HUDEP-2 (cell line): ENCODE measurements at regions not wholly inside any gene's neighbourhood (a gene's known extent, or its start where the extent isn't known, plus 50 kb on each side); places are given as distances from the start of the nearest gene placed in this dataset.
A peak's percentile ranks its signal among the peaks of the same experiment; 100 is the strongest.
"Not testable (repeated sequence)": the region's sequence is repeated elsewhere in the genome, so short reads cannot be mapped to it uniquely, and the experiment has no call there.

ENCODE experiments used
- DNase-seq, 76 experiments: peaks; one replicate each; lab custom pipeline; 2025; ENCODE audit not compliant: unreplicated experiment in 76 of 76; lab: John Stamatoyannopoulos, UW

- DNase-seq: no peak
Measured at GRCh38 chr7:67604461-67605386, 608.1 kb downstream of the TYW1 start.

- DNase-seq: no peak
Measured at GRCh38 chr7:67608806-67609205, 612.2 kb downstream of the TYW1 start.

DNA sequence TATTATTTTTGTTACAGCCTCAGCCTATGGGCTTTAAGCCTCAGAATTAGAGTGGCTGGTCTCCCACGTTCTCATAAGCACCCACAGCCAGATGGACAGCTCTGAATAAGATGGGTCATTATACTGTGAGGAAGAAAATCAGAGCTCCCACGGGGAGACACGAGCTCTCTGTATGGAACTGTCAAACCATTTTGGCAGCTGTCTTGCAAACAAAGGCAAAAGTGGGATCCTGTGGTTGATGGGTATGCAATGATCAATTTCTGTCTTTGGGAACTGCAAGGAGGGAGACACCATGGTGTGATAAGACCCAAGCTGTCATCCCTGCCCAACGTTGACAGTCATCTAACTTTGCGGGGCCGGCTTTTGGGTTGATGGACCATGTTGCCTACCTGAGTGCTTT lies 614.3 kb downstream of the TYW1 start:
- DNase-seq: no peak

- DNase-seq: no peak
Measured at GRCh38 chr7:67614843-67615242, 618.2 kb downstream of the TYW1 start.

GRCh38 chr7:67616517-67616916 lies 619.9 kb downstream of the TYW1 start:
- DNase-seq: no peak

DNA sequence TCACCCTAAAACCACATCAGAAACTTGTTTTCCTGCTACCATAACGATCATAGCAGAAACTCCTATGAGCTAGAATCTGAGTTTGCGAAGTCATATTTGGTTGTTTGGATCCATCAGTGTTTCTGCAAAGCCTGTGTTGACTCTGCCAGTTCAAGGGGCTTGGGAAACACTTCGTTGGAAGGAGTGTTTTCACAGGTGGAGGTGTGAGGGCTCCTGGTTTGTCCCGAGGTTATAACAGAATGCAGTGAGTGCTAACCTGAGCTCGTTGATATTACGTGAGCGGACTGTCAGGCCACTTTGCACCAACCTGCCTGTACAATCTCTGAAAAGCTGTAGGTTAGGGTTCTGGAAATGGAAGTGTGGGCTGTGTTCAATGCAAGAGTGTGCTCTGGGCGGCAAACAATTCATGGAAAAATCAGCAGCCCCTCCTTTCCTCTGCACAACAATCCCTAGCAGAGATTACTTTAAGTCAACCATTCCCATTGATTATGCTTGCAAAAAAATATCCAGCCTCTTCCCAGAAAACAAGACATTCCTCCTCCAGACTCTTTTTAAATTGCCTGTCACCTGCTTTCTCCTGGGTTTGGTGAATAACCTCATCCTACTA lies 622.0 kb downstream of the TYW1 start:
- no peak for DNase-seq

DNA sequence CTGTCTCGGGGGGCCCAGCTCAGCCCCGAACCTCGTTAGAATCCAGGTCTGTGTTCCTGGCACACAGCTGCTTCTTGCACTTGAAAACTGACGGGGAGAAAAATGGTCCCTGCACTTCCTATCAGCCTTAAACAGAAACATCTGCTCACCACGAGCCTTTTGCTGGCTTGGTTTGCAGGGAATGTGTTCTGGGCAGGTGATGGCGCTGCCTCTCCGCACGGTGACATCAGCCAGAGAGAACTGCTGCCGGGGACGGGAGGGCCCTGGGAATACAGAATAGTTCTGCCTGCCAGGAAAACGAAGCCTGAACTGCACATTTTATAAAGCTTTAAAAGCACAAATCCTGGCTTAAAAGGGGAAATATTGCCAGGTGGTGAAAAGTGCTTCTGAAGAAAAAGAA lies 622.5 kb downstream of the TYW1 start:
- no peak for DNase-seq

DNA sequence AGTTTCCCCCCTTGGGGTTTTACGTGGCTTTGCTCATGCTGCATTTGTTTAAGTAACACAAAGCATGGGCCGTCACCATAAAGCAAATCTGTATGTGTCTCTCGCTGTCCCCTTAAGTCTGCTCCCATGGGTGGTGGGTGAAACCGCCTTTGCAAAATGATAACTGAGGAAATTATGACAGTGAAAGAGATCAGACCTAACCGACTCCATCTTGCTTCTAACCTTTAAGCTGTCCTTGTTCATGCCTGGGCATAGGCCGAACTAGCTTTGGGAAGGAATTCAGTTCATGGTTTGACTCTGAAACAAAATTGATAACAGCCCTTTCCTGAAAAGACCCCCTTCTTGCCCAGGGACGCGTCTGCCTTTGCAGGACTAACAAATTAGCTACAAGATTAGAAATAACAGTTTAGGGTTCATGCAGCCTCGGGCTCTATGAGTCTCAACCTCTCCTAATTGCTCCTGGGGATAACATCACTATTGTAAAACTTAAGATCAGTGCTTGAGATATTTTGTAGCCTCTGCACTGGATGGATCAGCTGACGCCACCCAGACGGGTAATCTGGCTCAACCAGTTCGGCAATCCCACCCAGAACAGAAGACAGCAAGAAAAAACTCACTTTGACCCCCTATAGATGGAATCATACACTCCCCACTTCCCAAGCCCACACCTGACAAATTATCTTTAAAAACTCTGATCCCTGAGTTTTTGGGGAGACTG lies 623.7 kb downstream of the TYW1 start:
- no peak for DNase-seq

DNA sequence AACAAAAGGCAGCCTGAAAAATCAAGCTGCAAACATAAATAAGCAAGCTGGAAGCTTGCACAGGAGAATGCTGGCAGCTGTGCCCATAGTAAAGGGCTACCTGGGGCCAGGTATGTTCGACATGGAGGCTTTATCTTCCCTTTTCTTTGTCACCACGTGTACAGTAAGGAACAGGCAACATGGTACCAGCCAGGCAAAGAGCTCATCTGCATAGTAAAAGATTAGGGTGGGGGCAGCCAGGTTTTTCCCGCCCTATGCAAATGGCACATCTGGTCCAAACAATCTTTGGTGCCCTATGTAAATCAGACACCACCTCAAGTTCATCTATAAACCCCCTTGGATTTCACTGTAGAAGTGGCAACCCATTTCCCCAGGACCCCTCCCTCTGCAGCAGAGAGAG lies 625.1 kb downstream of the TYW1 start:
- DNase-seq: no peak

GRCh38 chr7:67625257-67625737 lies 628.7 kb downstream of the TYW1 start:
- peak in 37 of 76 experiments; percentile 0 to 38 (median 10) for DNase-seq

- no peak for DNase-seq
Measured at GRCh38 chr7:67631476-67631875, 634.8 kb downstream of the TYW1 start.

DNA sequence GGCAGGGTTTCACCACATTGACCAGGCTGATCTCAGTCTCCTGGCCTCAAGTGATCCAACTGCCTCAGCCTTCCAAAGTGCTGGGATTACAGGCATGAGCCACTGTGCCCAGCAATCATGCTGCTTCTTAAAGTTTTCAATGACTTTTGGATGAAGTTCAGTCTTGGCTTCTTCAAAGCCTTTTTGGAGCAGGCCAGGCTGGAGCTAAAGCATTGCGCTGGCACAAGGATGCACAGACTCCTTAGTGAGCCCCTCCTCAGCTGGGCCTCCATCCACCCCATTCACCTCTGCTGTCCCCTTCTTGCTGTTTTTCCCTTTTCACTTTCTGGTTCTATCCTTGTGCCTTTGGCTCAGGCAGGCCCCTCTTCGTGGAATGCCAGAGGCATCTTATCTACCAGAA lies 638.6 kb downstream of the TYW1 start:
- no peak for DNase-seq

- no peak for DNase-seq
Measured at GRCh38 chr7:67636348-67637022, 639.9 kb downstream of the TYW1 start.

DNA sequence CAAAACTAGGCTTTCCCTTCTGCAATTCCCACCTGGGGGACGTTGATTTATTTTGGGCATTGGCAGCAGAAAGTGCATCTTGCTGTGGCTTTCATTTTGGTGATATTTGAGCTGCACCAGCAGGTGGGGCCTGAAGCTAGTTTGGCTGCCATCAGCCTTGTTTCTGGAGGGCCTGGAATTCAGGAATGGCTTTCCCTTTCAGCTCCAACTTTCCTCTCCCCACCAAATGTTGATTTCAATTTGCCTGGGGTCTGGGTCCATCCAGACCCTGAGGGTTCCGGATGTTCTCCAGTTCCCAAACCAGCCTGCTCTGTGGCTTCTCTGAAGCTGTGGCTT lies 640.4 kb downstream of the TYW1 start:
- DNase-seq: no peak

- DNase-seq: not testable (repeated sequence)
Measured at GRCh38 chr7:67642542-67642941, 645.9 kb downstream of the TYW1 start.

- DNase-seq: no peak
Measured at GRCh38 chr7:67644151-67644550, 647.5 kb downstream of the TYW1 start.

DNA sequence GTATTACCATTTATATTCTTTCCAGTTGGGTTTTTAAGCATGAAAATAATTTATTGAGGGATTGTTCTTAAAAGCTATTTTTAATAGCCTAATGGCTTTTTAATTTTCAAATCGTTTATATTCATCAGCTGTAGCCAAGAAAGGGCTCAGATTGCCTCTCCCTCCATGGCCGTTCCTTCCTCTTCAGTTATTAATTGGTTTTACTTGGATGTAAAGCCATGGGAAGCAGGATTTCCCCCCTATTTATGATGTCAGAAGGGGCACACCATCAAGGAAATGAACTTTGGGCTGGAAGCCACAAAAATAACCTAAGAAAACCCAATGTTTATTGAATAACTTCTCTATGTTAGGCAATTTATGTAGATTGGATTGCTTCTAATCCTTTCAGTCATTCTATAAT lies 656.3 kb downstream of the TYW1 start:
- no peak for DNase-seq

GRCh38 chr7:67653856-67654454 lies 657.3 kb downstream of the TYW1 start:
- no peak for DNase-seq

GRCh38 chr7:67654642-67655041 lies 658.0 kb downstream of the TYW1 start:
- DNase-seq: no peak

- DNase-seq: no peak
Measured at GRCh38 chr7:67655168-67655567, 658.5 kb downstream of the TYW1 start.

GRCh38 chr7:67659091-67659490 lies 662.5 kb downstream of the TYW1 start:
- no peak for DNase-seq
